OCI-LY1 (cell line): ENCODE measurements at regions not wholly inside any gene's neighbourhood (a gene's known extent, or its start where the extent isn't known, plus 50 kb on each side); places are given as distances from the start of the nearest gene placed in this dataset.

ENCODE experiments used
- CTCF ChIP-seq: fragments of 200-600 bp; sonication (generic), shearing (Covaris generic); IDR thresholded peaks from 2 replicates; pipeline ENCODE4 v1.5.1; 2017; ENCODE audit warnings: mild to moderate bottlenecking, antibody characterized with exemption, low read length, moderate library complexity, mixed read lengths
- EZH2 ChIP-seq: fragments of 200-600 bp; sonication (generic), shearing (Covaris generic); IDR thresholded peaks from 2 replicates; pipeline ENCODE4 v1.8.0; 2017; ENCODE audit warnings: borderline replicate concordance, mixed run types, mild to moderate bottlenecking, antibody characterized with exemption, low read length, moderate library complexity, mixed read lengths

GRCh38 chr4:84070289-84070688, 428.8 kb downstream of the NKX6-1 start:
- TF ChIP-seq CTCF, result no peak
- no peak for TF ChIP-seq EZH2
